ENCODE measurements at regions not wholly inside any gene's neighbourhood (a gene's known extent, or its start where the extent isn't known, plus 50 kb on each side); places are given as distances from the start of the nearest gene placed in this dataset.
A peak's percentile ranks its signal among the peaks of the same experiment; 100 is the strongest.

DNA sequence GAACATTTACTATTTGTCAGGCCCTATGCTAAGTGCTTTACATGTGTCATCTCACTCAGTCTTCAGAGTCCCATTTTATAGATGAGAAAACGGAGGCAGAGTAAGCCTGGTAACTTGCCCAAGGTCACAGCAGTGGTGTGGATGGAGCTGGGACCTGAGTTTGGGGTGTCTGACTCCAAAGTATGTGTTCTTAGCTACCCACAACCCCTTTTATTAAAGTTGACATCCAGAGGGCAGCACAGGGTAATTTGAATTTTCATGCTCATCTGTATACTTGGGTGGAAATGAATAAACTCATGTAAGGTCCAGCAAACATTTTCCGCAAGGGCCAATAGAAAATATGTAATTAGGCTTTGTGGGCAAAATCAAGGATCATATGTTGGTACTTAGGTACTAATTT lies 93.4 kb upstream of the SLC25A48 start:
- TF ChIP-seq, protein P1, sequence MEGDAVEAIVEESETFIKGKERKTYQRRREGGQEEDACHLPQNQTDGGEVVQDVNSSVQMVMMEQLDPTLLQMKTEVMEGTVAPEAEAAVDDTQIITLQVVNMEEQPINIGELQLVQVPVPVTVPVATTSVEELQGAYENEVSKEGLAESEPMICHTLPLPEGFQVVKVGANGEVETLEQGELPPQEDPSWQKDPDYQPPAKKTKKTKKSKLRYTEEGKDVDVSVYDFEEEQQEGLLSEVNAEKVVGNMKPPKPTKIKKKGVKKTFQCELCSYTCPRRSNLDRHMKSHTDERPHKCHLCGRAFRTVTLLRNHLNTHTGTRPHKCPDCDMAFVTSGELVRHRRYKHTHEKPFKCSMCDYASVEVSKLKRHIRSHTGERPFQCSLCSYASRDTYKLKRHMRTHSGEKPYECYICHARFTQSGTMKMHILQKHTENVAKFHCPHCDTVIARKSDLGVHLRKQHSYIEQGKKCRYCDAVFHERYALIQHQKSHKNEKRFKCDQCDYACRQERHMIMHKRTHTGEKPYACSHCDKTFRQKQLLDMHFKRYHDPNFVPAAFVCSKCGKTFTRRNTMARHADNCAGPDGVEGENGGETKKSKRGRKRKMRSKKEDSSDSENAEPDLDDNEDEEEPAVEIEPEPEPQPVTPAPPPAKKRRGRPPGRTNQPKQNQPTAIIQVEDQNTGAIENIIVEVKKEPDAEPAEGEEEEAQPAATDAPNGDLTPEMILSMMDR (IDR thresholded peaks at IDR 0.05; ENCODE audit: poor library complexity) = peak; percentile 6
- TF ChIP-seq EZH2phosphoT487 (IDR thresholded peaks at IDR 0.05; ENCODE audit: low read depth, severe bottlenecking, unreplicated experiment) = no peak
- no peak for TF ChIP-seq EZH2 (IDR thresholded peaks at IDR 0.05; ENCODE audit: borderline replicate concordance)
